ENCODE measurements at regions not wholly inside any gene's neighbourhood (a gene's known extent, or its start where the extent isn't known, plus 50 kb on each side); places are given as distances from the start of the nearest gene placed in this dataset.

DNA sequence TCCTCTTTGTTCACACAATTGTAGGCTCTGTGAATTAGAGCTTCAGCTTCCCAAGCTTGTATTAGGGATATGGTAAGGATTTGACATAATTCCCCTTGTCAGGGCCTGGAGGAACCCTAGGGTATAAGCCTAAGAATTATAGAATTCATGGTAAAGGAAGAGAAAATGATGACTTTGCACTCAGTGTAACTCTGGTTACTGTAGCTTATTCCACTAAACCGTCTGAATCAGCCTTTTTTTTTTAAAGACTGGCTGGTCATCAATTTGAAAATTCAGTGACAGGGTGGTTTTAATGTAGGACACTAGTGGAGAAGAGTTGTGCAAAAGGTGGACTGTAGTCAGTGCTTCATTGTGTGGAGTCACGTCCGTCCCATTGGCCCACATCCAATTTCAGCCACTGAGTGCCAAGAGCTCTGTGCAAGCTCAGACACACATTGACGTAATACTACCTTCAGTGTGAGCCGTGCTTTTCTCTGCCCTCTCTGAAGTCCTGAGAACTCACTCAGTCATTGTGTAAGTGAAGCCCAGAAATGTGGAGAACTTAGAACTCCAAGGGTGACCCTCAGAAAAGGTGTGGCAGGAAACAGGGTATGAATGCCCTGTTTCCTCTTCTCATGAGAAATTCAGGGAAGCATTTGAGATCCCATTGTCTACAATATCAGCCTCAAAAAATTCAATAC lies 449.8 kb downstream of the C4orf33 start:
- peak in 2 of 58 donors; percentile 0 to 34 for DNase-seq

GRCh38 chr4:129546531-129546930 lies 450.6 kb downstream of the C4orf33 start:
- DNase-seq, result no peak

- DNase-seq, result no peak
Observed at GRCh38 chr4:129550281-129550785, 454.4 kb downstream of the C4orf33 start.

- DNase-seq, result no peak
Observed at GRCh38 chr4:129561280-129561679, 465.3 kb downstream of the C4orf33 start.

DNA sequence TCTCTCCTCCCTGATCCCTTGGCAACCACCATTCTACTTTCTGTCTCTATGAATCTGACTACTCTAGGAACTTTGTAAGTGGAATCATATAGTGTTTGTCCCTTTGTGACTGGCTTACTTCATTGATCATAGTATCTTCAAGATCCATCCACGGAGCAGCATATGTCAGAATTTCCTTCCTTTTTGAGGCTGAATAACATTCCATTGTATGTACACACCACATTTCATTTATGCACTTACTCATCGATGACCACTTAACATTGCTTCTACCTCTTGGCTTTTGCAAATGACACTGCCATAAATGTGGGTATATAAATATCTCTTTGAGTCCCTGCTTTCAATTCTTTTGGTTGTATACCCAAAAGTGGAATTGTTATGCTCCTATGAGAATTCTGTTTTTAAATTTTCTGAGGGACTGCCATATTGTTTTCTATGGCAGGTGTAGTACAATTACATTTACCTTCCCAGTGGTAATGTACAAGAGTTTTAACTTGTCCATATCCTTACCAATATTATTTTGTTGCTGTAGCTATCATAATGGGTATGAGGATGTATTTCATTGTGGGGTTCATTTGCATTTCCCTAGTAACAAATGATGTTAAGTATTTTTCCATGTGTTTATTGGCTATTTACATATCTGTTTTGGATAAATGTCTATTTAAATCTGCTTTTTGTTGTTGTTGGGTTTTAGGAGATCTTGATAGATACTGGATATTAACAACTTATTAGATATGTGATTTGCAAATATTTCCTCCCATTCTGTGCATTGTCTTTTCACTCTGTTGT lies 466.1 kb downstream of the C4orf33 start:
- DNase-seq, result no peak

DNA sequence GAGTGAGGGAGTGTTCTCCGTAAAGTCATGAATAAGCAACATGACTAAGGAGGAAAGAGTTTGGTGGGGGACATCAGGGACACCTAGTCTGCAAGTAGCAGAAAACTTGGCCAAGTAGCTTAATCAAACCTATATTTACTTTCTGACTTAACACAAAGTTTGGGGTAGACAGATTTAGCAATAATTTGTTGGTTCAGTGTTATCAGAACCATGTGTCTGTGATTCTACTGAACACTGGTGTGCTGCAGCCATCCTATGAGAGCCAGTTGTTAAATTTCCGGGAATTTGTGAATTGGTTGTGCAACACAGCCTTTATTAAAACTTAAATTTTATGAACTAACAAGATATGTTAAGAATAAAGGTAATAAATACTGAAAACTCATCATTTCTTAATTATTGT lies 469.3 kb downstream of the C4orf33 start:
- no peak for DNase-seq

GRCh38 chr4:129570326-129570725 lies 474.4 kb downstream of the C4orf33 start:
- DNase-seq, result no peak

GRCh38 chr4:129578336-129578735 lies 482.4 kb downstream of the C4orf33 start:
- DNase-seq, result no peak

DNA sequence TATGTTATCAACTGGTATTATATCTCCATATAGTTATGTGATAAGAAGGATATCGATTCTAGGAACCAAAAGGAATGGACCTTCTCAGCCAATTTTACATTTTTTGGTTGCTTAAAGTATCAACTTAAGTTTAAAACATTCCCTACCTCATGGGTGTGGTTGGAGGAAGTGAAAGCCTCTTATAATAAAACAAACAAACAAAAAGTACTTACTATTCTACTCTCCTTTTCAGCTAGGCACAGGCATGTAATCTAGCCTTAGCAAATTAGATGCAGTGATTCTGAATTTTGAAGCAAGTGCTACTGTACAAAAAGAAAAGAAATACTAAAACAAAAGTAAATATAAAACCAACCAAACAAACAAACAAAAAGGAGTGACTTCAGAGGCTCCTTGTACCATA lies 485.4 kb downstream of the C4orf33 start:
- DNase-seq, result no peak

- no peak for DNase-seq
Observed at GRCh38 chr4:129583868-129584267, 487.9 kb downstream of the C4orf33 start.

DNA sequence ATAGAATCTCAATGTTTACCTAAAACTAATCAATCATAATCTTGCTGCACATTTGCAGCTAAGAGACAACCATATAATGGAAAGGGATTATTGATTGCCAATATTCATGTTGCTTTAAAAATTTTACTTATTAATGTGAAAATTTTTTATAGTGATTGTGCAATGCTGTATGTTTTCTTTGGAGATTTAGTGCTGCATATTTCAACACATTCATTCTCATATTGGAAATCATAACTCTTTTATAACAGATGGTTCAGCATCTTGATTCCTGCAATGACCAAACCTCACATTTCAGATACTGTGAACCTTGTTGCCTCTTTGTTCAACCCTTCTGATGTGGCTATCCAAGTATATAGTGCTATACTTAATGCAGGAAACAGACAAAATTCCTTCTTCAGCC lies 502.6 kb downstream of the C4orf33 start:
- DNase-seq, result no peak

DNA sequence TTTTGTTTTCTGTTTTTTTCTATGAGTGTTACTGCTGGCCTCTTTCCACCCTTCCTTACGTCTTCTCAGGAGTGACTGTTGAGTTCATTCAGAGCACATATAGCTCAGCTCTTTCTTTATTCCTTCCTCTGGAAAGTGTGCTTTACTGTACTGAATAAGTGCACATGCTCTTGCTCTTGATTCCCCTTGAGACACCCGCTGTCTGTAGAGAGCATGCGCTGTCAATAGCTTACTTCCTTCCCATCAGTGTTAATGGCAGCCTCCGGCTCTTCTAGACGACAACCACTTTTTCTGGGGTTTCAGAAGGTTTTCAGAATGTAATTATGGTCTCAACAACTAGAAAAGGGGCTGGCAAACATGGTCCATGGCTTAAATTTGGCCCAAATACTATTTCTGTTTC lies 504.9 kb downstream of the C4orf33 start:
- DNase-seq, result no peak

GRCh38 chr4:129602447-129602846 lies 506.5 kb downstream of the C4orf33 start:
- DNase-seq, result no peak

GRCh38 chr4:129603241-129603931 lies 507.4 kb downstream of the C4orf33 start:
- DNase-seq, result no peak

DNA sequence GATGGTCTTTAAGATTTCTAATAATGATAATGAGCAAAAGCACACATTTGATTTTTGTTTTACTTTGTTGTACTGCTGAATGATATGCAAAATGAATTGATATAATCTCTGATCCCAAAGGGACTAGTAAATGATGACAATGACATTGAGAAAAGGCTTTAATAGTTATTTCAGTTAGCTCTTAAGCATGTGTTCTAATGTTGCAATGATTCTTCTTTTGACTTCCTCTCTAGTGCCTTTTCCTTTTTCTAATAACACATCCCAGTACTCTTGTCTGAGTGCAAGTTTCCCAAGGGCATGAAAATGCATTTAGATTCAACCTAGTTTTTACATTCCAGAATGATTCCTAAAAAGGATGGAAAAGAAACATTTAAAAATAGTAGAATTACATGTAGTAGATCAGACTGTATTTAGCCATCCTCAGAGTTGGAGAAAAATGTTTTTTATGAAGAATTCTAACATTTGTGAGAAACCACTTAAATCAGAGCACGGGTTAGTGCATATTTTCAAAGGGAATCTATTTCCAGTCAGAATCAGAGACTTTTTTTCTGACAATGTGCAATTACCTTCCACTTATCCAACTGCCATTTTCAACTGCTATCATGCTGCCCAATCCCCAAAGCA lies 508.8 kb downstream of the C4orf33 start:
- DNase-seq, result no peak

- DNase-seq, result no peak
Observed at GRCh38 chr4:129614611-129615010, 518.7 kb downstream of the C4orf33 start.

GRCh38 chr4:129622566-129622965 lies 526.6 kb downstream of the C4orf33 start:
- DNase-seq, result no peak

GRCh38 chr4:129623233-129623875 lies 527.4 kb downstream of the C4orf33 start:
- peak in 1 of 58 donors; percentile 7 for DNase-seq

- DNase-seq, result peak in 22 of 58 donors; percentile 0 to 43 (median 9)
Observed at GRCh38 chr4:129641179-129641578, 545.2 kb downstream of the C4orf33 start.

DNA sequence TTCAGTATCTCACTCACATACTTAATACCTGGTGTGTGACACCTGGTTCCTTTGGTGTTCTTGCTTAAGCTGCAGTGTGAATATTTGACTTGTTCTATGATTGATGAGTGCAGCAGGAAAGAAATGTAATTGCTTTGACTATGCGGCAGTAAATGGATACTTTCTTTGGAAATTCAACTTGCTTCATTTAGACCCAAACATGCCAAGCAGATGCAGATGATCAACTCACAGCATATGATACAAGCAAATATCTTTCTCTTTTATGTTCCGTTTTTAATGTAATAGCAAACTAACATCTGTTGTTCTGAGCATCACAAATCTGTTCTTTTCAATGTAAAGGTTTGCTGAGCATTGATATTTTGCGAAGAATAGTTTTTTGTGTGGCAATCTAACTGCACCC lies 549.5 kb downstream of the C4orf33 start:
- no peak for DNase-seq

GRCh38 chr4:129668092-129668491 lies 572.1 kb downstream of the C4orf33 start:
- no peak for DNase-seq
